H1 (cell line): ENCODE measurements at regions not wholly inside any gene's neighbourhood (a gene's known extent, or its start where the extent isn't known, plus 50 kb on each side); places are given as distances from the start of the nearest gene placed in this dataset.

Experiments used
- CTCF ChIA-PET: fragments of 300-600 bp; sonication (Branson Sonifier 250); formaldehyde crosslinking; loops from one replicate; lab custom pipeline; 2021; ENCODE audit not compliant: partially characterized antibody; lab: Charles Lee
- POLR2A ChIA-PET: fragments of 300-600 bp; sonication (Branson Sonifier 250); formaldehyde crosslinking; loops from one replicate; lab custom pipeline; 2021; ENCODE audit warnings: inconsistent platforms; ENCODE audit not compliant: partially characterized antibody; lab: Charles Lee
- DNase-seq, 2 experiments: peaks; one replicate each; pipeline versions ENCODE4 v3.0.0 to v3.0.0-alpha.2; 2010 to 2022; ENCODE audit warnings: low spot score in 2 of 2, low read depth in 1 of 2, mixed read lengths in 1 of 2
- FAIRE-seq: peaks from 2 replicates; lab custom pipeline; 2011; peaks lifted over from hg19 to GRCh38; lab: Jason Lieb, UNC
- H2AFZ ChIP-seq: 2 replicates; pipeline ENCODE4 v1.8.1; 2012; ENCODE audit warnings: low read length, inconsistent platforms
- H2AK5ac ChIP-seq: 2 replicates; pipeline ENCODE4 v1.6.1; 2013; ENCODE audit warnings: low read depth, low read length
- H2BK120ac ChIP-seq: replicated peaks from 2 replicates; pipeline ENCODE3; 2013; ENCODE audit warnings: low read depth, low read length, inconsistent platforms
- H2BK12ac ChIP-seq: 2 replicates; pipeline ENCODE4 v1.6.1; 2013; ENCODE audit warnings: low read depth, low read length
- H2BK15ac ChIP-seq: 2 replicates; pipeline ENCODE4 v1.6.1; 2013; ENCODE audit warnings: low read length
- H2BK20ac ChIP-seq: 2 replicates; pipeline ENCODE4 v1.6.1; 2013; ENCODE audit warnings: low read length
- H2BK5ac ChIP-seq: 2 replicates; pipeline ENCODE4 v1.6.1; 2013; ENCODE audit warnings: low read depth, low read length
- H3K14ac ChIP-seq: 2 replicates; pipeline ENCODE4 v1.6.1; 2013; ENCODE audit warnings: inconsistent platforms; ENCODE audit not compliant: insufficient read length
- H3K18ac ChIP-seq: 2 replicates; pipeline ENCODE4 v1.6.1; 2013; ENCODE audit warnings: low read length; ENCODE audit errors: extremely low read depth
- H3K23ac ChIP-seq: 2 replicates; pipeline ENCODE4 v1.6.1; 2013; ENCODE audit warnings: inconsistent platforms; ENCODE audit not compliant: insufficient read length
- H3K23me2 ChIP-seq: 2 replicates; pipeline ENCODE4 v1.6.1; 2013; ENCODE audit warnings: low read depth, low read length
- H3K27ac ChIP-seq: 2 replicates; pipeline ENCODE4 v1.6.1; 2011; ENCODE audit warnings: low read depth, low read length, inconsistent platforms
- H3K27me3 ChIP-seq, 4 experiments: replicated peaks in 1 of 4; 1 replicate in 1 of 4; 2 replicates in 3 of 4; pipeline versions ENCODE4 v1.6.1 to v1.8.1; 2011 to 2013; ENCODE audit warnings: low read length in 3 of 4, mild to moderate bottlenecking in 3 of 4, inconsistent platforms in 2 of 4, mixed read lengths in 2 of 4, moderate library complexity in 1 of 4; ENCODE audit not compliant: control insufficient read depth in 3 of 4, insufficient read depth in 3 of 4; ENCODE audit errors: extremely low read depth in 1 of 4
- H3K36me3 ChIP-seq, 4 experiments: 2 replicates each; pipeline versions ENCODE4 v1.6.1 to v1.8.1; 2011 to 2013; ENCODE audit warnings: mild to moderate bottlenecking in 4 of 4, low read length in 3 of 4, moderate library complexity in 2 of 4, control low read depth in 1 of 4, inconsistent platforms in 1 of 4; ENCODE audit not compliant: insufficient read depth in 4 of 4, control insufficient read depth in 2 of 4
- H3K4ac ChIP-seq: replicated peaks from 2 replicates; pipeline ENCODE3; 2013; ENCODE audit warnings: low read length, low read depth, mixed read lengths, inconsistent platforms; ENCODE audit not compliant: insufficient read length
- H3K4me1 ChIP-seq, 4 experiments: replicated peaks in 1 of 4; 1 replicate in 1 of 4; 2 replicates in 3 of 4; pipeline versions ENCODE4 v1.6.1 to v1.8.1; 2011 to 2013; ENCODE audit warnings: low read length in 3 of 4, inconsistent platforms in 2 of 4, mixed read lengths in 1 of 4; ENCODE audit not compliant: insufficient read depth in 4 of 4, control insufficient read depth in 3 of 4
- H3K4me2 ChIP-seq, 2 experiments: 2 replicates each; pipeline versions ENCODE4 v1.6.1 to v1.8.1; 2011 to 2013; ENCODE audit warnings: low read depth in 2 of 2, low read length in 2 of 2, control low read depth in 1 of 2, inconsistent platforms in 1 of 2, mild to moderate bottlenecking in 1 of 2; ENCODE audit not compliant: insufficient read depth in 1 of 2
- H3K4me3 ChIP-seq, 4 experiments: fragments of 200-600, 300-600 bp in 1 of 4; sonication (generic), shearing (Covaris generic), sonication (Bioruptor Twin) in 1 of 4; 2 replicates each; pipeline versions ENCODE4 v1.5.1 to v1.8.1; 2011 to 2016; ENCODE audit warnings: low read length in 4 of 4, low read depth in 3 of 4, control low read depth in 2 of 4, inconsistent platforms in 2 of 4, mild to moderate bottlenecking in 2 of 4, mixed read lengths in 1 of 4, moderate library complexity in 1 of 4; ENCODE audit not compliant: insufficient read depth in 2 of 4; ENCODE audit errors: extremely low read depth in 1 of 4
- H3K56ac ChIP-seq: replicated peaks from 2 replicates; pipeline ENCODE3; 2013; ENCODE audit warnings: low read depth, mild to moderate bottlenecking, mixed read lengths, low read length, inconsistent platforms; ENCODE audit not compliant: insufficient read length
- H3K79me1 ChIP-seq: 2 replicates; pipeline ENCODE4 v1.6.1; 2013; ENCODE audit warnings: low read depth, low read length, control low read depth
- H3K79me2 ChIP-seq, 2 experiments: 2 replicates each; pipeline versions ENCODE4 v1.6.1 to v1.8.1; 2012 to 2013; ENCODE audit warnings: low read length in 2 of 2, mild to moderate bottlenecking in 2 of 2, inconsistent platforms in 1 of 2; ENCODE audit not compliant: insufficient read depth in 2 of 2, control insufficient read depth in 1 of 2
- H3K9ac ChIP-seq, 4 experiments: replicated peaks in 1 of 4; 1 replicate in 1 of 4; 2 replicates in 3 of 4; pipeline versions ENCODE4 v1.6.1 to v1.8.1; 2011 to 2013; ENCODE audit warnings: low read depth in 3 of 4, low read length in 3 of 4, control low read depth in 2 of 4, mild to moderate bottlenecking in 2 of 4, moderate library complexity in 2 of 4, inconsistent platforms in 1 of 4; ENCODE audit errors: extremely low read depth in 1 of 4
- H3K9me3 ChIP-seq, 2 experiments: 2 replicates each; pipeline versions ENCODE4 v1.6.1 to v1.8.1; 2012 to 2013; ENCODE audit warnings: mild to moderate bottlenecking in 2 of 2, moderate library complexity in 2 of 2, control low read depth in 1 of 2, inconsistent platforms in 1 of 2, low read depth in 1 of 2, low read length in 1 of 2, mixed read lengths in 1 of 2; ENCODE audit not compliant: insufficient read depth in 2 of 2
- H4K20me1 ChIP-seq, 2 experiments: replicated peaks in 1 of 2; 2 replicates each; pipeline versions ENCODE3 to v1.8.1; 2011 to 2013; ENCODE audit warnings: inconsistent platforms in 2 of 2, low read length in 2 of 2, mild to moderate bottlenecking in 1 of 2; ENCODE audit not compliant: insufficient read depth in 2 of 2, control insufficient read depth in 1 of 2
- H4K5ac ChIP-seq: 2 replicates; pipeline ENCODE4 v1.6.1; 2013; ENCODE audit warnings: low read length, low read depth, mixed read lengths, inconsistent platforms; ENCODE audit not compliant: insufficient read length
- H4K8ac ChIP-seq: 2 replicates; pipeline ENCODE4 v1.8.0; 2013; ENCODE audit warnings: mild to moderate bottlenecking, moderate library complexity, low read length, inconsistent platforms; ENCODE audit not compliant: insufficient read depth; ENCODE audit errors: extremely low read depth
- H4K91ac ChIP-seq: replicated peaks from 2 replicates; pipeline ENCODE3; 2013; ENCODE audit warnings: low read length, mixed read lengths, inconsistent platforms; ENCODE audit not compliant: insufficient read length
- BACH1 ChIP-seq: IDR thresholded peaks from 2 replicates; pipeline ENCODE4 v1.6.1; 2012; ENCODE audit warnings: low read length, improper control_type of control experiment
- CHD1 ChIP-seq: IDR thresholded peaks from 2 replicates; pipeline ENCODE4 v1.6.1; 2012; ENCODE audit warnings: low read depth, low read length, improper control_type of control experiment
- CREB1 ChIP-seq: IDR thresholded peaks from 2 replicates; pipeline ENCODE4 v1.6.1; 2012; ENCODE audit warnings: inconsistent platforms
- GTF2F1 ChIP-seq: IDR thresholded peaks from 2 replicates; pipeline ENCODE4 v1.6.1; 2012; ENCODE audit warnings: low read depth, low read length, improper control_type of control experiment, borderline replicate concordance
- HDAC2 ChIP-seq, 2 experiments: fragments of 300-600 bp in 1 of 2; sonication (generic) in 1 of 2; IDR thresholded peaks; 2 replicates each; pipeline ENCODE4 v1.6.1; 2011 to 2012; ENCODE audit warnings: low read depth in 2 of 2, low read length in 2 of 2, mild to moderate bottlenecking in 2 of 2, moderate library complexity in 2 of 2, borderline replicate concordance in 1 of 2, inconsistent platforms in 1 of 2
- KDM1A ChIP-seq: fragments of 200-600, 300-600 bp; sonication (generic); IDR thresholded peaks from 2 replicates; pipeline ENCODE4 v1.7.1; 2016; ENCODE audit warnings: mild to moderate bottlenecking, low read length, borderline replicate concordance
- KDM5A ChIP-seq: fragments of 200-600 bp; IDR thresholded peaks from 2 replicates; pipeline ENCODE4 v1.7.1; 2012; ENCODE audit warnings: mild to moderate bottlenecking, low read length, inconsistent platforms, mixed read lengths
- PHF8 ChIP-seq: fragments of 200-600 bp; sonication (generic); conservative IDR thresholded peaks from 2 replicates; pipeline ENCODE4 v1.7.1; 2012; ENCODE audit warnings: low read depth, mild to moderate bottlenecking, inconsistent platforms, low read length, moderate library complexity
- RBBP5 ChIP-seq: IDR thresholded peaks from 2 replicates; pipeline ENCODE4 v1.7.1; 2012; ENCODE audit warnings: low read depth, mild to moderate bottlenecking, inconsistent platforms, low read length, moderate library complexity, borderline replicate concordance
- SIRT6 ChIP-seq: IDR thresholded peaks from one replicate; pipeline ENCODE4 v1.7.1; 2012; ENCODE audit warnings: low read length, inconsistent platforms
- SUZ12 ChIP-seq: fragments of 200-600 bp; sonication (generic); IDR thresholded peaks from 2 replicates; pipeline ENCODE4 v1.6.1; 2012; ENCODE audit warnings: mild to moderate bottlenecking, inconsistent platforms, low read length, moderate library complexity, mixed read lengths
- ZNF274 ChIP-seq: IDR thresholded peaks from 2 replicates; pipeline ENCODE4 v1.7.0; 2012; ENCODE audit warnings: low read length, borderline replicate concordance; ENCODE audit errors: extremely low read depth
- WGBS, 2 experiments: shearing (Covaris generic) in 1 of 2; methylation state at CpG; one replicate each; pipeline versions ENCODE4 v1.1.6 to v1.1.7; 2013 to 2015; ENCODE audit warnings: low lambda C conversion rate in 2 of 2, mixed read lengths in 2 of 2, inconsistent platforms in 1 of 2, low coverage in 1 of 2, missing lambda C conversion rate in 1 of 2; ENCODE audit not compliant: insufficient replicate concordance in 2 of 2, insufficient coverage in 1 of 2, insufficient read length in 1 of 2; ENCODE audit errors: extremely low coverage in 1 of 2, missing lambda C conversion rate in 1 of 2; 5-methylcytosine and 5-hydroxymethylcytosine counted together
- TF ChIP-seq, protein P1 (sequence below): IDR thresholded peaks from 2 replicates; pipeline ENCODE4 v1.6.1; 2012; ENCODE audit warnings: low read length, inconsistent platforms

DNA sequence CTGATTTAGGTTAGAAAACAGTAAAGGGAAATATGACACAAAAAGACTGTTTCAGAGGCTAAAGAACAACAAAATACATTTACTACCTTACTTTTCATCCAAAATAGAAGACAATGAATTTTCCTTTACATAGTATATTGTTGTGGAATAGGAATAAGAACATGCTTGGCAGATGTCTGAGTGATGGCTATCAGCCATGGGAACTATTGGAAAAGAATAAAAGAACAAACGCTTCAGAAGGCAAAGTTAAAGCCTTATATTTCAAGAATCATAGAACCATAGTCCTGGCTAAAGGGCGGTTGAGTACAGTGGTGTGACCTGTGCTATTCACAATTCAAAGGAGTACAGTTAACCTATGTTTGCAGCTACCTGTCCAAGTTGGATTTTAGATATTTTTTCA is 73.9 kb upstream of the NRXN1 start:
- Histone ChIP-seq H2BK120ac (no peak overlapping the region), H4K5ac (no peak overlapping the region), H3K4ac (no peak overlapping the region), H2BK5ac (no peak overlapping the region), H3K14ac (no peak overlapping the region), H3K23ac (no peak overlapping the region), H3K9me3 (no peaks in the 10 kb centered on the region), H3K4me3 (no peak overlapping the region), H3K18ac (no peak overlapping the region), H3K9ac (no peak overlapping the region), H3K23me2 (no peaks in the 10 kb centered on the region), H3K4me2 (no peak overlapping the region), H3K27ac (no peak overlapping the region), H3K56ac (no peak overlapping the region), H3K27me3 (no peaks in the 10 kb centered on the region), H3K79me1 (no peaks in the 10 kb centered on the region), H3K36me3 (no peaks in the 10 kb centered on the region; a peak in 1 of 8 replicates), H2AK5ac (no peak overlapping the region), H3K4me1 (peaks cover 0 to 4% (median 1%) of the 10 kb centered on the region in 4 experiments; a peak in 2 of 7 replicates), H2AFZ (no peak overlapping the region), H2BK20ac (no peak overlapping the region), H4K8ac (no peak overlapping the region), H4K91ac (no peak overlapping the region), H4K20me1 (no peaks in the 10 kb centered on the region), H2BK12ac (no peak overlapping the region), H2BK15ac (no peak overlapping the region), H3K79me2 (no peaks in the 10 kb centered on the region)
- ChIA-PET CTCF (no interaction called here), POLR2A (no interaction called here)
- WGBS, 2 experiments: 86% methylated on average over 2 of the region's 2 CpGs; no CpG with 5 or more reads in 1 of the 2 experiments
- TF ChIP-seq KDM1A (no peak), SIRT6 (no peak), HDAC2 (IDR thresholded peaks at IDR 0.05; ENCODE audit: borderline replicate concordance in 1 of 2, low read depth in 2 of 2, low read length in 2 of 2) (no peak), CREB1 (no peak), GTF2F1 (no peak), PHF8 (no peak), ZNF274 (no peak), RBBP5 (no peak), SUZ12 (no peak), BACH1 (no peak), CHD1 (no peak), KDM5A (no peak)
- TF ChIP-seq, protein P1, sequence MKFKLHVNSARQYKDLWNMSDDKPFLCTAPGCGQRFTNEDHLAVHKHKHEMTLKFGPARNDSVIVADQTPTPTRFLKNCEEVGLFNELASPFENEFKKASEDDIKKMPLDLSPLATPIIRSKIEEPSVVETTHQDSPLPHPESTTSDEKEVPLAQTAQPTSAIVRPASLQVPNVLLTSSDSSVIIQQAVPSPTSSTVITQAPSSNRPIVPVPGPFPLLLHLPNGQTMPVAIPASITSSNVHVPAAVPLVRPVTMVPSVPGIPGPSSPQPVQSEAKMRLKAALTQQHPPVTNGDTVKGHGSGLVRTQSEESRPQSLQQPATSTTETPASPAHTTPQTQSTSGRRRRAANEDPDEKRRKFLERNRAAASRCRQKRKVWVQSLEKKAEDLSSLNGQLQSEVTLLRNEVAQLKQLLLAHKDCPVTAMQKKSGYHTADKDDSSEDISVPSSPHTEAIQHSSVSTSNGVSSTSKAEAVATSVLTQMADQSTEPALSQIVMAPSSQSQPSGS: no peak
- DNase-seq (no peak), FAIRE-seq (no peak)
